ENCODE measurements at regions not wholly inside any gene's neighbourhood (a gene's known extent, or its start where the extent isn't known, plus 50 kb on each side); places are given as distances from the start of the nearest gene placed in this dataset.
"Not testable (repeated sequence)": the region's sequence is repeated elsewhere in the genome, so short reads cannot be mapped to it uniquely, and the experiment has no call there.

DNA sequence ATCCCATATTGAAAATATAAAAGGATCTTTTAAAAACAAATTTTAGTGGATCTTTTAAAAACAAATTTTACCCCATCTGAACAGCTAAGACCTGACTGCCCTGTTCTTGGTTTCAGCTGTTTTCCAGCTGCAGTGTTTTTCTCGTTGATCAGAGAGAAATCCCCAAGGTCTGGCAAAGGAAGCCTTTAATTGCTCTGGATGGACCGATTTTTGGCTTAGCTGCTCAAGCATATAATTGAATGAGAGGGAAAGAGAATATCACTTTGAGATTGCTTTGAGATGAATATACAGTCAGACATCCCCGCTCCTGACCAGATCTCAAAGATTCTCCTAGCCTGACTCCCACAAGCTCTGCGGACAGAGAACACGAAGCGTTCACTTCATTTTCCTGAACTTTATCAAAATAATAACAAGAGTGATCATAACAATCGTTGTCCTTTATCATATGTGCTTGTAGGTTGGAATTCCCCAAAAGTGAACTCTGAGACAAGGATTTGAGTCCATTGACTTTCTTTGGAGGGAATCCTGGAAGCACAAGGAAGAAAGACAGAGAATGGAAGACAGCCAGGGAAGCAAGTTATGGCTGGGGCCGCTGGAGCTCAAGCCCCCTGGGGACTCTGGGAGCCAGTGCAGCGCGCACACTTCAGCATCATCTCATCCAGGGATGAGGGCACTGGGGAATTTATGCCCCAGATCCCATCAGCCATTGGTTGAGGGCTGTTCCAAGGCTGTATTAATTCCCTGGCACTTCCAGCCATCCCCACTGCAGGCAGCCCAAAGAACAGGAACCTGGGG, 101.3 kb downstream of the SNX5 start:
- no peak overlapping the region for H3K27ac ChIP-seq
- no peaks in the 10 kb centered on the region for H3K36me3 ChIP-seq
- no peaks in the 10 kb centered on the region for H3K9me3 ChIP-seq
- no peaks in the 10 kb centered on the region for H3K27me3 ChIP-seq
- DNase-seq (ENCODE audit: low spot score in 2 of 2): no peak
- H3K4me3 ChIP-seq: no peak overlapping the region
- peaks cover 0 to 3% of the 10 kb centered on the region in 2 donors for H3K4me1 ChIP-seq
- TF ChIP-seq, protein P1, sequence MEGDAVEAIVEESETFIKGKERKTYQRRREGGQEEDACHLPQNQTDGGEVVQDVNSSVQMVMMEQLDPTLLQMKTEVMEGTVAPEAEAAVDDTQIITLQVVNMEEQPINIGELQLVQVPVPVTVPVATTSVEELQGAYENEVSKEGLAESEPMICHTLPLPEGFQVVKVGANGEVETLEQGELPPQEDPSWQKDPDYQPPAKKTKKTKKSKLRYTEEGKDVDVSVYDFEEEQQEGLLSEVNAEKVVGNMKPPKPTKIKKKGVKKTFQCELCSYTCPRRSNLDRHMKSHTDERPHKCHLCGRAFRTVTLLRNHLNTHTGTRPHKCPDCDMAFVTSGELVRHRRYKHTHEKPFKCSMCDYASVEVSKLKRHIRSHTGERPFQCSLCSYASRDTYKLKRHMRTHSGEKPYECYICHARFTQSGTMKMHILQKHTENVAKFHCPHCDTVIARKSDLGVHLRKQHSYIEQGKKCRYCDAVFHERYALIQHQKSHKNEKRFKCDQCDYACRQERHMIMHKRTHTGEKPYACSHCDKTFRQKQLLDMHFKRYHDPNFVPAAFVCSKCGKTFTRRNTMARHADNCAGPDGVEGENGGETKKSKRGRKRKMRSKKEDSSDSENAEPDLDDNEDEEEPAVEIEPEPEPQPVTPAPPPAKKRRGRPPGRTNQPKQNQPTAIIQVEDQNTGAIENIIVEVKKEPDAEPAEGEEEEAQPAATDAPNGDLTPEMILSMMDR (IDR thresholded peaks at IDR 0.05): no peak
- intact Hi-C loops (cut with DNase I): no loop called here

DNA sequence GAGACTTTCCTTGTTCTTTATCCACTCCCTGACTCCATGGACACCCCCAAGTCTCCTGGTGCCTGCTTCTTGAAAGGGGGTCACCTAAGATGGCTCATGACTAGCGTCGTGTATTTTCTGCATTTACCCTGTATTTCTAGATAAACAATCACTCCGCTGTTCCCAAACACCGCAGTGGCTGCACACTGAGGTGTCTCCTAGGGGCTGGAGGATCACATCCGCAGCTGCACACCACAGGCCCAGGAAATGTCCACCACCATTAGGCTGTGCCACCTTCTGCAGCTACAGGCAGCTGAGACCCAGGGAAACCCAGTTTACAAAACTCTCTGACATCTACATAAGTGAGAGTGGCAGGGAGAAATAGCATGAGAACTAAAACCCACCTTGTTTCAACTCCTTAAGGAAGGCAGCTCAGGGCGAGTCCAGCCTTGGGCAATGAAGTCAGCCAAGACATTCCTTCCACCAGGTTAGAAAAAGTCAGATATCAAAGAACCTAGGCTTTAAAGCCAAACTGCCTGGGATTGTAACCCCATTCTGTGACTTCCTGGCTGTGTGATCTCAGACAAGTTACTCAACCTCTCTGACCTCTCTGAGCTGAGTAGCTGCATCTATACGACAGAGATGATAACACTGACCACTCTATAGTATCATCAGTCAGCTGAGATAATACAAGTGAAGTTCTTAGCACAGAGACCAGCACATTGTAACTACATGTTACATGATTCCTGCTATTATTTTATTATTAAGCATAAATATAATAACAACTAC, 102.2 kb downstream of the SNX5 start:
- H3K27me3 ChIP-seq: no peaks in the 10 kb centered on the region
- H3K36me3 ChIP-seq: no peaks in the 10 kb centered on the region
- peaks cover 0 to 3% of the 10 kb centered on the region in 2 donors for H3K4me1 ChIP-seq
- H3K9me3 ChIP-seq: no peaks in the 10 kb centered on the region
- no peak overlapping the region for H3K4me3 ChIP-seq
- DNase-seq (ENCODE audit: low spot score in 2 of 2): no peak
- intact Hi-C loops (cut with DNase I): no loop called here
- no peak overlapping the region for H3K27ac ChIP-seq
- TF ChIP-seq, protein P1 (IDR thresholded peaks at IDR 0.05): no peak

DNA sequence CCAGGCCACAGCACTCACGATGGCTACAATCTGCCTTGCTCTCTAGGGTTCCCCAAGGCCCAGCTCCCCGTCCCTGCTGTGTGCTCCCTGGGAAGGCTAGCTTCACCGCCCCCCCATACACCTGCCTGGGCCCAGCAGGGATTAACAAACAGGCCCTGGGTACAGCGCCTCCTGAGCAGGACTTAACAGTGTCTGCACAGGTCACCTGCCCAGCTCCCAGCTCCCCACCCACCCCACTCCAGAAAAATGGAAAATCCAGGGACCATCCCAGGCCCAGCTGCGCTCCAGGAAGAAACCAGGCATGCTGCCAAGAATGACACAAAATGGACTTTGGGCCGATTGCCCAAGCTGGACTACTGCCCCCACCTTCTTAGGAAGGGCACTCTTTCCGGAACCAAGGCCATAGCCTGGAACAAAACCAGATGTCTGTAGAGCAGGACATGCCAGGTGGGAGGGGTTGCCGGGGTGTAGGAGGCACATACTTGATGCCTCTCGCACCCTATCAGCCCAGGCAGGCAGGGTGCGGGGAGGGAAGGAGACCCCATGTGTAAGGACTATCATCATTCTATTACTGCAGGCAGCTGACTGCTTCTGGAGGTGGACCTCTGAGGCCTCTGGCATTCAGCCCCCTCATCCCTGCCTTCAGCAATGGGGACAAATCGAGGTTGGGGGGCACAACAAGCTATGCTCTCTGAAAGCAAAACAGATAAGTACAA, 104.9 kb downstream of the SNX5 start:
- intact Hi-C loops (cut with DNase I): no loop called here
- Histone ChIP-seq H3K9me3 (no peaks in the 10 kb centered on the region), H3K36me3 (no peaks in the 10 kb centered on the region), H3K4me1 (peaks cover 3 to 4% of the 10 kb centered on the region in 2 donors), H3K4me3 (no peak overlapping the region), H3K27ac (no peak overlapping the region), H3K27me3 (no peaks in the 10 kb centered on the region)
- TF ChIP-seq, protein P1 (IDR thresholded peaks at IDR 0.05): no peak
- DNase-seq (ENCODE audit: low spot score in 2 of 2): peak in 1 of 2 donors; percentile 72

DNA sequence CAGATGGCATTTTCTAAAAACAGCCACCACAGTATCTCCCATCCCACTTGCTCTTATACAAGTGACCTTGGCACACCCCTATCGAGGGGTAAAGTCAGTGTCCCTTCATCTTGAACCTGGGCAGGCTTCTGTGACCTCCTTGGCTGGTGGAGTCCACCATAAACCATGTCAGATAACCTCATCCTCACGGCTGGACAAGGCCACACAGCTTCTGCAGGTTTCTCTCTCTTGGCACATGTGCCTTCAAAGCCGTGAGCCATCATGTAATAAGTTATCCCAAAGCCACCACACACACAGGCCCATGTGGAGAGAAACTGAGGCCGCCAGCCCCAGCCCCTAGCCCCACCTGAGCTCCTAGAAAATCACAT, 105.4 kb downstream of the SNX5 start:
- H3K4me1 ChIP-seq: peaks cover 3 to 4% of the 10 kb centered on the region in 2 donors
- H3K27ac ChIP-seq: no peak overlapping the region
- no peak for DNase-seq (ENCODE audit: low spot score in 2 of 2)
- H3K9me3 ChIP-seq: no peaks in the 10 kb centered on the region
- intact Hi-C loops (cut with DNase I): no loop called here
- TF ChIP-seq, protein P1 (IDR thresholded peaks at IDR 0.05): no peak
- H3K4me3 ChIP-seq: no peak overlapping the region
- no peaks in the 10 kb centered on the region for H3K36me3 ChIP-seq
- H3K27me3 ChIP-seq: no peaks in the 10 kb centered on the region

DNA sequence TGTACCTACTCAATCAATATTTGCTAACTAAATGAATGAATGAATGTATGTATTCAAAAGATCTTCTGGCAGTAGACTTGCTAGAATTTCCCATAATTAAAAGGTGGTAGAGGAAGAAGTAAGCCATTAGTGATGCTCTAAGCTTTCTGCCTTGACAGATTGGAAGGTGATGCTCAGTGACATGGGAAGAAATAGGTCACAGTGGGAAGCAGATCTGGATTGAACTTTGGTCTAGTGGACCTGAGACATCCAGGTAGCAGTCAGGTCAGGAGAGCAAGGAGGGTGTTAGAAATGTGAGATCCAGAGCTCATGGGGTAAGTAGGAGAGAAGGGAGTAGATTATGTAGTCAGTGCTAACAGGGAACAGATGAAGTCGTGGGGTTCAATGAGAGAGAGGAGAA, 106.4 kb downstream of the SNX5 start:
- Histone ChIP-seq H3K36me3 (no peaks in the 10 kb centered on the region), H3K4me3 (no peak overlapping the region), H3K27me3 (no peaks in the 10 kb centered on the region), H3K4me1 (peaks cover 3 to 4% of the 10 kb centered on the region in 2 donors), H3K9me3 (no peaks in the 10 kb centered on the region), H3K27ac (no peak overlapping the region)
- intact Hi-C loops (cut with DNase I): no loop called here
- DNase-seq (ENCODE audit: low spot score in 2 of 2): no peak
- TF ChIP-seq, protein P1 (IDR thresholded peaks at IDR 0.05): no peak

DNA sequence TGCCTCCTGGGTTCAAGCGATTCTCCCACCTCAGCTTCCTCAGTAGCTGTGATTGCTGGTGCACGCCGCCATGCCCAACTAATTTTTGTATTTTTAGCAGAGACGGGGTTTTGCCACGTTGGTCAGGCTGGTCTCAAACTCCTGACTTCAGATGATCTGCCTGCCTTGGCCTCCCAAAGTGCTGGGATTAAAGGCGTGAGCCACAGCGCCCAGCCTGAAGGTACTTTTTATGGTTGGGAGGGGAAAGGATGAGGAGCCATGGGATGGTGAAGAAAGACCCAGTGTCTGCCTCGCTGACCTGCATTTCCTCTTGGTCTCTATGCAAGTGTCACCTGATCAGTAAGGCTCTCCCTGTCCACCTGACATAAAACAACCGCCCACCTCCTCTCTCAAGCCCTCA, 107.0 kb downstream of the SNX5 start:
- H3K4me3 ChIP-seq; DNase-seq (ENCODE audit: low spot score in 2 of 2); H3K9me3 ChIP-seq; H3K4me1 ChIP-seq; H3K27ac ChIP-seq; H3K36me3 ChIP-seq; H3K27me3 ChIP-seq; intact Hi-C loops (cut with DNase I): not testable (repeated sequence)

All from ascending aorta (tissue), 2 donors.